WTC11 (cell line): ENCODE measurements at regions not wholly inside any gene's neighbourhood (a gene's known extent, or its start where the extent isn't known, plus 50 kb on each side); places are given as distances from the start of the nearest gene placed in this dataset.

Source experiments
- ETV6 ChIP-seq: sonication (generic); formaldehyde crosslinking; IDR thresholded peaks from 2 replicates; pipeline ENCODE4 v1.8.1; 2022; ENCODE audit warnings: mild to moderate bottlenecking, missing genetic modification reagents
- GABPB1 ChIP-seq: sonication (generic); formaldehyde crosslinking; IDR thresholded peaks from 2 replicates; pipeline ENCODE4 v1.8.1; 2023; ENCODE audit warnings: mild to moderate bottlenecking, missing genetic modification reagents
- NFYB ChIP-seq: sonication (generic); formaldehyde crosslinking; conservative IDR thresholded peaks from 2 replicates; pipeline ENCODE4 v1.8.0; 2022; ENCODE audit warnings: low read depth, missing genetic modification reagents
- RELA ChIP-seq: sonication (generic); formaldehyde crosslinking; IDR thresholded peaks from 2 replicates; pipeline ENCODE4 v1.8.1; 2022; ENCODE audit warnings: missing genetic modification reagents, mild to moderate bottlenecking, borderline replicate concordance
- SMAD3 ChIP-seq: sonication (generic); formaldehyde crosslinking; IDR thresholded peaks from 2 replicates; pipeline ENCODE4 v1.8.0; 2022; ENCODE audit warnings: missing genetic modification reagents, mild to moderate bottlenecking, borderline replicate concordance
- SP1 ChIP-seq: sonication (generic); formaldehyde crosslinking; conservative IDR thresholded peaks from 2 replicates; pipeline ENCODE4 v1.8.1; 2022; ENCODE audit warnings: missing genetic modification reagents
- TEAD1 ChIP-seq: sonication (generic); formaldehyde crosslinking; IDR thresholded peaks from 2 replicates; pipeline ENCODE4 v1.8.0; 2022; ENCODE audit warnings: mild to moderate bottlenecking, missing genetic modification reagents
- TEAD4 ChIP-seq: sonication (generic); formaldehyde crosslinking; IDR thresholded peaks from 2 replicates; pipeline ENCODE4 v1.8.0; 2022; ENCODE audit warnings: mild to moderate bottlenecking, missing genetic modification reagents
- TP53 ChIP-seq: sonication (generic); formaldehyde crosslinking; IDR thresholded peaks from 2 replicates; pipeline ENCODE4 v1.8.1; 2023; ENCODE audit warnings: mild to moderate bottlenecking, missing genetic modification reagents
- ZBTB21 ChIP-seq: sonication (generic); formaldehyde crosslinking; IDR thresholded peaks from 2 replicates; pipeline ENCODE4 v1.8.1; 2023; ENCODE audit warnings: mild to moderate bottlenecking, missing genetic modification reagents, borderline replicate concordance
- ZNF317 ChIP-seq: sonication (generic); formaldehyde crosslinking; IDR thresholded peaks from 2 replicates; pipeline ENCODE4 v1.8.1; 2023; ENCODE audit warnings: low read depth, mild to moderate bottlenecking, moderate library complexity, missing genetic modification reagents, borderline replicate concordance
- TF ChIP-seq, protein P1 (sequence below): fragments of 200-600 bp; IDR thresholded peaks from 2 replicates; pipeline ENCODE4 v1.8.0; 2022; ENCODE audit warnings: antibody characterized with exemption

DNA sequence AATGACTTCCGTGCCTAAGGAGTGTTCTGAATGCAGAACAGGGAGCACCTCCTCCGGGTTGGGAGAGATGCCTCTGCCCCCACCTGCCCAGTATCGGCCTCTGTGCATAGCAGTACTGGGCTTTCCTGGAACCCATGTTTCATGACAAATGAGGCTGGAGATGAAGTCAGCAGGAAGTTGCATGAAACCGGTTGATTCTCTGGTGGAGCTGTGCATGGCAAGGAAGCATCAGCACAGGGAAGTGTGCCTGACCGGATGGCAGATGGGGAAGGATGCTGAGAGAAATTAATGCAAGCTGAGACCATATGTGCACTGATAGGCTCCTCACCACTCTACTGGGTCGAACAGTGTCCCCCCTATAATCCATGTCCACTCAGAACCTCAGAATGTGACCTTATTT is 155.5 kb downstream of the CDH26 start:
- TF ChIP-seq, protein P1, sequence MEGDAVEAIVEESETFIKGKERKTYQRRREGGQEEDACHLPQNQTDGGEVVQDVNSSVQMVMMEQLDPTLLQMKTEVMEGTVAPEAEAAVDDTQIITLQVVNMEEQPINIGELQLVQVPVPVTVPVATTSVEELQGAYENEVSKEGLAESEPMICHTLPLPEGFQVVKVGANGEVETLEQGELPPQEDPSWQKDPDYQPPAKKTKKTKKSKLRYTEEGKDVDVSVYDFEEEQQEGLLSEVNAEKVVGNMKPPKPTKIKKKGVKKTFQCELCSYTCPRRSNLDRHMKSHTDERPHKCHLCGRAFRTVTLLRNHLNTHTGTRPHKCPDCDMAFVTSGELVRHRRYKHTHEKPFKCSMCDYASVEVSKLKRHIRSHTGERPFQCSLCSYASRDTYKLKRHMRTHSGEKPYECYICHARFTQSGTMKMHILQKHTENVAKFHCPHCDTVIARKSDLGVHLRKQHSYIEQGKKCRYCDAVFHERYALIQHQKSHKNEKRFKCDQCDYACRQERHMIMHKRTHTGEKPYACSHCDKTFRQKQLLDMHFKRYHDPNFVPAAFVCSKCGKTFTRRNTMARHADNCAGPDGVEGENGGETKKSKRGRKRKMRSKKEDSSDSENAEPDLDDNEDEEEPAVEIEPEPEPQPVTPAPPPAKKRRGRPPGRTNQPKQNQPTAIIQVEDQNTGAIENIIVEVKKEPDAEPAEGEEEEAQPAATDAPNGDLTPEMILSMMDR, result no peak
- TF ChIP-seq NFYB (CRISPR knock-in tag) (no peak), TP53 (CRISPR knock-in tag) (no peak), SP1 (CRISPR knock-in tag) (no peak), ETV6 (no peak), SMAD3 (CRISPR knock-in tag) (no peak), TEAD4 (CRISPR knock-in tag) (no peak), RELA (no peak), ZNF317 (CRISPR knock-in tag) (no peak), ZBTB21 (no peak), TEAD1 (CRISPR knock-in tag) (no peak), GABPB1 (CRISPR knock-in tag) (no peak)
